Type B pancreatic cell (in vitro differentiated cells): ENCODE measurements at regions not wholly inside any gene's neighbourhood (a gene's known extent, or its start where the extent isn't known, plus 50 kb on each side); places are given as distances from the start of the nearest gene placed in this dataset.

Experiments
- DNase-seq: peaks from one replicate; pipeline ENCODE4 v3.0.0; 2021; ENCODE audit warnings: mixed read lengths; ENCODE audit not compliant: unreplicated experiment; ENCODE audit errors: extremely low spot score
- H3K27ac Mint-ChIP-seq: 2 replicates; pipeline ENCODE4 v1.8.0; 2021; ENCODE audit warnings: mild to moderate bottlenecking, mixed read lengths
- H3K27me3 Mint-ChIP-seq: 2 replicates; pipeline ENCODE4 v1.8.0; 2021; ENCODE audit warnings: mixed read lengths
- H3K36me3 Mint-ChIP-seq: 2 replicates; pipeline ENCODE4 v1.8.0; 2021; ENCODE audit warnings: mixed read lengths
- H3K4me1 Mint-ChIP-seq: one replicate; pipeline ENCODE4 v1.8.0; 2021; ENCODE audit warnings: mixed read lengths; ENCODE audit not compliant: unreplicated experiment
- H3K4me3 Mint-ChIP-seq: 2 replicates; pipeline ENCODE4 v1.8.0; 2021; ENCODE audit warnings: mild to moderate bottlenecking, mixed read lengths
- H3K9me3 Mint-ChIP-seq: 2 replicates; pipeline ENCODE4 v1.8.0; 2021; ENCODE audit warnings: mixed read lengths
- TF ChIP-seq, protein P1 (sequence below): fragments of 200-600 bp; sonication (generic); conservative IDR thresholded peaks from 2 replicates; pipeline ENCODE4 v1.5.0; 2021; ENCODE audit warnings: antibody characterized with exemption, mild to moderate bottlenecking

DNA sequence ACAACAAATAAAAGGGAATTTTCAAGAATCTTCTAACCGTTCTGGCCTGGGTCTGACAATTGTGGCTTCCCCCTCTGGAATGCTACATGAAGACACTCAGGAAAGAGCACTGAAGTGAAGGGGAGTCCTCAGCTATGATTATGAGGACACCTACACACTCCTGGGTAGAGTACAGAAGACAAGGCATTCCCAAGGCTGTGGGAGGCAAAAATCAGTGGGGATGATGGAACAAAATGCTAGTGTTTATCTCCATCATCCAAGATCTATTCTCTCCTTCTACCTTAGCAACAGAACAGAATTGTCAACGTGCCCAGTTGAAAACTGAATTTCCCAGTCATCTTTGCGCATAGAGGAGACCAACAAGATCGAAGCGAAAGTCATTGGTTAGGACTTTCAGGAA is 130.1 kb upstream of the LARP1 start:
- no peak for DNase-seq
- Mint-ChIP-seq H3K4me1 (peaks cover 8% of the 10 kb centered on the region), H3K27me3 (peaks cover 21% of the 10 kb centered on the region), H3K36me3 (no peaks in the 10 kb centered on the region), H3K27ac (no peak overlapping the region), H3K4me3 (no peak overlapping the region), H3K9me3 (no peaks in the 10 kb centered on the region)
- TF ChIP-seq, protein P1, sequence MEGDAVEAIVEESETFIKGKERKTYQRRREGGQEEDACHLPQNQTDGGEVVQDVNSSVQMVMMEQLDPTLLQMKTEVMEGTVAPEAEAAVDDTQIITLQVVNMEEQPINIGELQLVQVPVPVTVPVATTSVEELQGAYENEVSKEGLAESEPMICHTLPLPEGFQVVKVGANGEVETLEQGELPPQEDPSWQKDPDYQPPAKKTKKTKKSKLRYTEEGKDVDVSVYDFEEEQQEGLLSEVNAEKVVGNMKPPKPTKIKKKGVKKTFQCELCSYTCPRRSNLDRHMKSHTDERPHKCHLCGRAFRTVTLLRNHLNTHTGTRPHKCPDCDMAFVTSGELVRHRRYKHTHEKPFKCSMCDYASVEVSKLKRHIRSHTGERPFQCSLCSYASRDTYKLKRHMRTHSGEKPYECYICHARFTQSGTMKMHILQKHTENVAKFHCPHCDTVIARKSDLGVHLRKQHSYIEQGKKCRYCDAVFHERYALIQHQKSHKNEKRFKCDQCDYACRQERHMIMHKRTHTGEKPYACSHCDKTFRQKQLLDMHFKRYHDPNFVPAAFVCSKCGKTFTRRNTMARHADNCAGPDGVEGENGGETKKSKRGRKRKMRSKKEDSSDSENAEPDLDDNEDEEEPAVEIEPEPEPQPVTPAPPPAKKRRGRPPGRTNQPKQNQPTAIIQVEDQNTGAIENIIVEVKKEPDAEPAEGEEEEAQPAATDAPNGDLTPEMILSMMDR, result no peak

DNA sequence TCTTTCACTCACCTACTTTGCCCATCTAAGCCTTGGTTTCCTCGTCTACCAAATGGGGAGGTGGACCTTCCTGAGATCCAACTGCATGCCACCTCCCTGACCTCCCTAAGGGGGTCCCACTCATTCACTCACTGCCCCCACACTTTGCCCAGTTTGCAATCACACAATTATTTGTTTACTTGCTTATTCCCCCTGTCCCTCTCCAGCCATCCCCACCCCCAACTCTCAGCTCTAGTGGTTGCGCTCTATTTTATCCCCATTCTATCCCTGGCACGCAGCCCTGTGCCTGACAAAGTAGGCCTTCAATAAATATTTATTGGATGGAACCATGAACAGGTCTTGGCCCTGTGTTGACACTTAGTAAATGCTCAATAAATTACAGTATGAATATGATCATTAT is 130.8 kb upstream of the LARP1 start:
- no peaks in the 10 kb centered on the region for H3K36me3 Mint-ChIP-seq
- H3K27me3 Mint-ChIP-seq, result peaks cover 23% of the 10 kb centered on the region
- peaks cover 8% of the 10 kb centered on the region for H3K4me1 Mint-ChIP-seq
- no peak for DNase-seq
- H3K9me3 Mint-ChIP-seq, result no peaks in the 10 kb centered on the region
- H3K27ac Mint-ChIP-seq, result no peak overlapping the region
- no peak overlapping the region for H3K4me3 Mint-ChIP-seq
- TF ChIP-seq, protein P1, result no peak

DNA sequence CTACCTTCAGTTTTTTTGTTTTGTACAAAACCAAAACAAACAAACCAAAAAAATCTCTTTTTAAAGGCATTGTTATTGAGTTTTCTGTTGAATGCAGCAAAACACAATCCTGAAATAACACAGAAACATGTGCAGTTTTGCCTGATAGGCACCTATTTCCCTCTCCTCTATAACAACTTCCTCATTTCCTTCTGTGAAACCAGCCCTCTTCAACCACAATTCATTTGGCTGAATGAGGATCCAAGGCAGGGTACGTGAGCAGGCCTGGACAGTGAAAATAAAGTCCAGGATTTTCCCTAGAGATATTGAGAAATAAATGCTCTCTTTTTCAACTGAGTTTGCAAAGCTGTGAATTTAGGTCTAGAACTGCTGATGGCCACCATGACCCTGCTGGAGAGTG is 134.8 kb upstream of the LARP1 start:
- Mint-ChIP-seq H3K27ac (no peak overlapping the region), H3K4me3 (no peak overlapping the region), H3K27me3 (peaks cover 37% of the 10 kb centered on the region), H3K4me1 (no peaks in the 10 kb centered on the region), H3K36me3 (no peaks in the 10 kb centered on the region), H3K9me3 (peaks cover 4% of the 10 kb centered on the region)
- TF ChIP-seq, protein P1, result no peak
- no peak for DNase-seq

DNA sequence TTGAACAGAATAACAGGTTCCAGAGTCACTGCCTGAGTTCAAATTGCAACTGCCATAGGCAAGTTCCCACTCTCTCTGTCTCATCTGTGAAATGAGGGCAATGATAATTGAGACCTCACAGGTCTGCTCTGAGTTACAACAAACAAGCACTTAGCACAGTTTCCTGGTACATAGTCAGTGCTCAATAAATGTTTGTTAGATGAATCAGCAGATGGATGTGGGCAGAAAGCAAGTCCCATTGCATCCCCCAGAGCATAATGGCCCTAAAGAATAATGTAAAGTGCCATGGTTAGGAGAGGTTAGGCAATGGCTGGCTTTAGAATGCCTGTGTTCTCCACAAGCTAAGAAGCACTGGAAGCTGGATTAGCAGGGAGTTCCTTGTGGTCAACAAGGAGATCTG is 136.5 kb upstream of the LARP1 start:
- no peak overlapping the region for H3K27ac Mint-ChIP-seq
- H3K4me1 Mint-ChIP-seq, result no peaks in the 10 kb centered on the region
- H3K4me3 Mint-ChIP-seq, result no peak overlapping the region
- H3K36me3 Mint-ChIP-seq, result no peaks in the 10 kb centered on the region
- peaks cover 4% of the 10 kb centered on the region for H3K9me3 Mint-ChIP-seq
- peaks cover 36% of the 10 kb centered on the region for H3K27me3 Mint-ChIP-seq
- no peak for DNase-seq
- TF ChIP-seq, protein P1, result no peak

DNA sequence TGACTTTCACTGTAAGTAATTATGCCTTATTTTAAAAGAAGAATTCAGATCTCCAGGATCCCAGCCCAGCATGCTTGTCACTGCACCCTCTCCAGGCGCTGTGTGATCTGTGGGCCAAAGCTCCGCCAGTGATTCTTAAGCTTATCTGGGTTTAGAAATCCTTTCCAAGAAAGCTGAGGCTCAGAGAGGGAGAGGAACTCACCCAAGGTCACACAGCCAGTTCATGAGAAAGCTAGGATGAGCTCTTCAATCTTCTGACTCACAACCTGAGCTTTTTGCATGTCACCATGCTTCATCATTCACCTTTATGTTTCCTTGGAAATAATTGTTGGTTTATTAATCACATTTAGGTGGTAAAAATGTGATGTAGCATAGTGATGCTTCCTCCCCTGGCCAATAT is 136.6 kb upstream of the HAND1 start:
- H3K9me3 Mint-ChIP-seq, result peaks cover 4% of the 10 kb centered on the region
- H3K36me3 Mint-ChIP-seq, result no peaks in the 10 kb centered on the region
- TF ChIP-seq, protein P1, result no peak
- H3K4me3 Mint-ChIP-seq, result no peak overlapping the region
- H3K4me1 Mint-ChIP-seq, result peaks cover 8% of the 10 kb centered on the region
- no peak for DNase-seq
- H3K27ac Mint-ChIP-seq, result no peak overlapping the region
- peaks cover 68% of the 10 kb centered on the region for H3K27me3 Mint-ChIP-seq

DNA sequence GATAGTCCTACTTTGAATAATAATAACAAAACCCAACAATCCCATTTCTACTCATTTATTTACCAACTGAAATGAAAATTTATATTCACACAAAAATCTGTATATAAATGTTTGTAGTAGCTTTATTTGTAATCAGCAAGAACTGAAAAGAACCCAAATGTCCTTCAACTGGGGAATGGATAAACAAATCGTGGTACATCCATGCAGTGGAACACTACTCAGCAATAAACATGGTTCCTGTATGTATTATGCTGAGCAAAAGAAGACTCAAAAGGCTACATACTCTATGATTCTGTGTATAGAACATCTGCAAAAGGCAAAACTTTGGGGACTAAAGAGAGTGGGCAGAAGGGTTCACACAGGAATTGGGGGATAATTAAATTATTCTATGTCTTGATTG is 136.1 kb upstream of the HAND1 start:
- TF ChIP-seq, protein P1, result no peak
- no peak for DNase-seq
- Mint-ChIP-seq H3K36me3 (no peaks in the 10 kb centered on the region), H3K4me1 (peaks cover 10% of the 10 kb centered on the region), H3K4me3 (no peak overlapping the region), H3K27ac (no peak overlapping the region), H3K9me3 (peaks cover 4% of the 10 kb centered on the region), H3K27me3 (peaks cover 69% of the 10 kb centered on the region)
